RWPE2 (cell line): ENCODE measurements at regions not wholly inside any gene's neighbourhood (a gene's known extent, or its start where the extent isn't known, plus 50 kb on each side); places are given as distances from the start of the nearest gene placed in this dataset.

Experiments used
- ATAC-seq: fragments of 200-7000 bp; cut with Tn5 transposase; 3 replicates; pipeline ENCODE4 v1.9.1; 2021; ENCODE audit warnings: low read depth
- DNase-seq: peaks from one replicate; pipeline ENCODE4 v3.0.0-alpha.2; 2020; ENCODE audit warnings: low spot score
- H3K27ac ChIP-seq: fragments of 450-650 bp; 2 replicates; pipeline ENCODE4 v1.5.1; 2017; ENCODE audit warnings: mild to moderate bottlenecking; ENCODE audit not compliant: poor library complexity, severe bottlenecking
- H3K27me3 ChIP-seq: fragments of 250-450 bp; sonication (Bioruptor Pico); 2 replicates; pipeline ENCODE4 v1.5.1; 2021; ENCODE audit warnings: mild to moderate bottlenecking, moderate library complexity; ENCODE audit not compliant: insufficient read depth, poor library complexity, severe bottlenecking
- H3K36me3 ChIP-seq: fragments of 250-450 bp; sonication (Bioruptor Pico); 2 replicates; pipeline ENCODE4 v1.5.1; 2020; ENCODE audit warnings: low read depth, mild to moderate bottlenecking, moderate library complexity
- H3K4me1 ChIP-seq: fragments of 250-450 bp; sonication (Bioruptor Pico); 2 replicates; pipeline ENCODE4 v1.5.1; 2021; ENCODE audit warnings: mild to moderate bottlenecking, moderate library complexity; ENCODE audit not compliant: insufficient read depth, poor library complexity, severe bottlenecking
- H3K4me3 ChIP-seq: fragments of 250-450 bp; sonication (Bioruptor Pico); 2 replicates; pipeline ENCODE4 v1.5.1; 2021; ENCODE audit warnings: mild to moderate bottlenecking, moderate library complexity; ENCODE audit not compliant: severe bottlenecking
- H3K9me3 ChIP-seq: fragments of 250-450 bp; sonication (Bioruptor Pico); 2 replicates; pipeline ENCODE4 v1.5.1; 2021; ENCODE audit warnings: mild to moderate bottlenecking, moderate library complexity; ENCODE audit not compliant: severe bottlenecking
- TF ChIP-seq, protein P1 (sequence below): fragments of 450-650 bp; IDR thresholded peaks from one replicate; pipeline ENCODE4 v1.5.1; 2017; ENCODE audit warnings: mild to moderate bottlenecking, moderate library complexity; ENCODE audit not compliant: poor library complexity, severe bottlenecking

GRCh38 chr13:69461397-69461796 is 646.2 kb upstream of the ATXN8OS start:
- Histone ChIP-seq H3K27me3 (no peaks in the 10 kb centered on the region), H3K27ac (no peak overlapping the region), H3K36me3 (no peaks in the 10 kb centered on the region), H3K9me3 (no peaks in the 10 kb centered on the region), H3K4me1 (no peaks in the 10 kb centered on the region), H3K4me3 (no peak overlapping the region)
- ATAC-seq: no peak
- no peak for DNase-seq
- TF ChIP-seq, protein P1, sequence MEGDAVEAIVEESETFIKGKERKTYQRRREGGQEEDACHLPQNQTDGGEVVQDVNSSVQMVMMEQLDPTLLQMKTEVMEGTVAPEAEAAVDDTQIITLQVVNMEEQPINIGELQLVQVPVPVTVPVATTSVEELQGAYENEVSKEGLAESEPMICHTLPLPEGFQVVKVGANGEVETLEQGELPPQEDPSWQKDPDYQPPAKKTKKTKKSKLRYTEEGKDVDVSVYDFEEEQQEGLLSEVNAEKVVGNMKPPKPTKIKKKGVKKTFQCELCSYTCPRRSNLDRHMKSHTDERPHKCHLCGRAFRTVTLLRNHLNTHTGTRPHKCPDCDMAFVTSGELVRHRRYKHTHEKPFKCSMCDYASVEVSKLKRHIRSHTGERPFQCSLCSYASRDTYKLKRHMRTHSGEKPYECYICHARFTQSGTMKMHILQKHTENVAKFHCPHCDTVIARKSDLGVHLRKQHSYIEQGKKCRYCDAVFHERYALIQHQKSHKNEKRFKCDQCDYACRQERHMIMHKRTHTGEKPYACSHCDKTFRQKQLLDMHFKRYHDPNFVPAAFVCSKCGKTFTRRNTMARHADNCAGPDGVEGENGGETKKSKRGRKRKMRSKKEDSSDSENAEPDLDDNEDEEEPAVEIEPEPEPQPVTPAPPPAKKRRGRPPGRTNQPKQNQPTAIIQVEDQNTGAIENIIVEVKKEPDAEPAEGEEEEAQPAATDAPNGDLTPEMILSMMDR: no peak

- no peaks in the 10 kb centered on the region for H3K27me3 ChIP-seq
- no peak overlapping the region for H3K27ac ChIP-seq
- H3K4me1 ChIP-seq: no peaks in the 10 kb centered on the region
- H3K9me3 ChIP-seq: no peaks in the 10 kb centered on the region
- DNase-seq: no peak
- TF ChIP-seq, protein P1: no peak
- no peak for ATAC-seq
- H3K4me3 ChIP-seq: no peak overlapping the region
- H3K36me3 ChIP-seq: no peaks in the 10 kb centered on the region
Measured at GRCh38 chr13:69459346-69459745, 648.3 kb upstream of the ATXN8OS start.

DNA sequence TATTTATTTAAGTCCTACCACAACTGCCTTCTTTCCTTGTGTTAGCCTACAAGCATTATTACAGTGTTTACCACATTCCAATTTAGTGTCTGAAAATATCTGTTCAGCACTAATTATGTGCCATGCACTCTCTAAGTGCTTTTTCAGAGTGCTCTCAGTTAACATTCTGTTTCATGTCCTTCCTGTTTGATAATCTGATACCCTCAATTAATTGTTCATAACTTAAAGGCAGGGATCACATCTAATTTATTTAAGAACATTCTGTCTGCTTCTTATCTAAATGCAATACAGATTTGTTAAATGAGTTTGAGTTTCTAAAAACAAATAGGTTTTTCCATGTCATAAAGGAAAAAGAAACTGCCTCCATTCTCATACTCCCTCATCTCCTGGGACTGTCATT is 649.6 kb upstream of the ATXN8OS start:
- Histone ChIP-seq H3K36me3 (no peaks in the 10 kb centered on the region), H3K4me3 (no peak overlapping the region), H3K27me3 (no peaks in the 10 kb centered on the region), H3K27ac (no peak overlapping the region), H3K9me3 (no peaks in the 10 kb centered on the region), H3K4me1 (no peaks in the 10 kb centered on the region)
- no peak for DNase-seq
- no peak for ATAC-seq
- TF ChIP-seq, protein P1: no peak

DNA sequence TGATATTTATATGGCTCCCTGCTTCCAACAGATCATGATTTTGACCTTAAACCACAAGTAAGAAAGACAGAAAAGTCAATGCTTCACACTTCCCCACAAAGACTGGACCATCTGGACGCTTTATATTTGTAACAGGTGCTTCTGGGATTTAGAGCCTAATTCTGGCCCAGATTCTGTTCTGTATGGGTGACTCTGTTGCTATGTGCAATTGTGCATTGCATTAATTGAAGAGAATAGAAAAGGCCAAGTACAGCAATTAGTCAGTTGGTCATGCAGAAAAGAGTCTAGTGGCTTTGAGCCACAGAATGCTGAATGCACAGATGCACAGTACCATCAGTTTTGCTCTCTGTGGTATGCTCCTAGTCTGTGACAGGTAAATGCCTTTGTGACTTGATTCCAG is 657.4 kb upstream of the ATXN8OS start:
- no peak for ATAC-seq
- Histone ChIP-seq H3K27me3 (no peaks in the 10 kb centered on the region), H3K9me3 (no peaks in the 10 kb centered on the region), H3K4me3 (no peak overlapping the region), H3K27ac (no peak overlapping the region), H3K4me1 (no peaks in the 10 kb centered on the region), H3K36me3 (no peaks in the 10 kb centered on the region)
- TF ChIP-seq, protein P1: no peak
- DNase-seq: no peak

GRCh38 chr13:69425235-69425634 is 682.4 kb upstream of the ATXN8OS start:
- H3K4me1 ChIP-seq: no peaks in the 10 kb centered on the region
- no peaks in the 10 kb centered on the region for H3K9me3 ChIP-seq
- H3K27me3 ChIP-seq: no peaks in the 10 kb centered on the region
- no peaks in the 10 kb centered on the region for H3K36me3 ChIP-seq
- no peak overlapping the region for H3K4me3 ChIP-seq
- TF ChIP-seq, protein P1: no peak
- ATAC-seq (no peak), DNase-seq (no peak)
- H3K27ac ChIP-seq: no peak overlapping the region
